H9 (cell line): ENCODE measurements at regions not wholly inside any gene's neighbourhood (a gene's known extent, or its start where the extent isn't known, plus 50 kb on each side); places are given as distances from the start of the nearest gene placed in this dataset.

Experiments
- DNase-seq: peaks from one replicate; pipeline ENCODE4 v3.0.0-alpha.2; 2017
- H2AFZ ChIP-seq: one replicate; pipeline ENCODE4 v1.6.1; 2013; ENCODE audit warnings: mild to moderate bottlenecking, low read length, control low read depth, moderate library complexity
- H2AK5ac ChIP-seq: 2 replicates; pipeline ENCODE4 v1.6.1; 2013; ENCODE audit warnings: low read length, control low read depth, mixed read lengths; ENCODE audit not compliant: insufficient read length
- H2BK120ac ChIP-seq: one replicate; pipeline ENCODE4 v1.6.1; 2013; ENCODE audit warnings: low read depth, mild to moderate bottlenecking, low read length, control low read depth, inconsistent platforms; ENCODE audit not compliant: poor library complexity, severe bottlenecking
- H2BK12ac ChIP-seq: 2 replicates; pipeline ENCODE4 v1.6.1; 2013; ENCODE audit warnings: low read length, control low read depth, mixed read lengths, low read depth; ENCODE audit not compliant: insufficient read length
- H2BK15ac ChIP-seq: 2 replicates; pipeline ENCODE4 v1.6.1; 2013; ENCODE audit warnings: low read depth, low read length, control low read depth
- H2BK20ac ChIP-seq: one replicate; pipeline ENCODE4 v1.6.1; 2013; ENCODE audit warnings: low read depth, mild to moderate bottlenecking, low read length, control low read depth, inconsistent platforms; ENCODE audit not compliant: poor library complexity, severe bottlenecking
- H2BK5ac ChIP-seq: 2 replicates; pipeline ENCODE4 v1.6.1; 2013; ENCODE audit warnings: low read length, control low read depth, mixed read lengths; ENCODE audit not compliant: insufficient read length
- H3K14ac ChIP-seq: 2 replicates; pipeline ENCODE4 v1.6.1; 2013; ENCODE audit warnings: low read length, control low read depth; ENCODE audit not compliant: insufficient read depth
- H3K18ac ChIP-seq: 2 replicates; pipeline ENCODE4 v1.6.1; 2013; ENCODE audit warnings: low read depth, mild to moderate bottlenecking, mixed read lengths, low read length, control low read depth; ENCODE audit not compliant: insufficient read length
- H3K23ac ChIP-seq: 2 replicates; pipeline ENCODE4 v1.6.1; 2013; ENCODE audit warnings: low read length, control low read depth, mixed read lengths, low read depth; ENCODE audit not compliant: insufficient read length
- H3K23me2 ChIP-seq: 2 replicates; pipeline ENCODE4 v1.6.1; 2013; ENCODE audit warnings: low read depth, mild to moderate bottlenecking, mixed read lengths, low read length, control low read depth; ENCODE audit not compliant: insufficient read length, poor library complexity, severe bottlenecking
- H3K27ac ChIP-seq: 2 replicates; pipeline ENCODE4 v1.5.1; 2013; ENCODE audit warnings: low read length, control low read depth, mixed read lengths, low read depth; ENCODE audit not compliant: insufficient read length
- H3K27me3 ChIP-seq: 2 replicates; pipeline ENCODE4 v1.6.1; 2013; ENCODE audit warnings: low read length, control low read depth, inconsistent platforms; ENCODE audit not compliant: insufficient read depth
- H3K4ac ChIP-seq: 2 replicates; pipeline ENCODE4 v1.6.1; 2013; ENCODE audit warnings: low read depth, mild to moderate bottlenecking, control low read depth, inconsistent platforms, low read length, moderate library complexity
- H3K4me1 ChIP-seq: 2 replicates; pipeline ENCODE4 v1.6.1; 2013; ENCODE audit warnings: low read length, control low read depth, inconsistent platforms; ENCODE audit not compliant: insufficient read depth
- H3K4me2 ChIP-seq: 2 replicates; pipeline ENCODE4 v1.6.1; 2013; ENCODE audit warnings: low read length, control low read depth, mixed read lengths; ENCODE audit not compliant: insufficient read length, insufficient read depth
- H3K56ac ChIP-seq: 2 replicates; pipeline ENCODE4 v1.6.1; 2013; ENCODE audit warnings: low read depth, mild to moderate bottlenecking, mixed read lengths, low read length, control low read depth; ENCODE audit not compliant: insufficient read length
- H3K79me1 ChIP-seq: 2 replicates; pipeline ENCODE4 v1.6.1; 2013; ENCODE audit warnings: low read depth, mild to moderate bottlenecking, moderate library complexity, low read length, control low read depth, inconsistent platforms; ENCODE audit not compliant: insufficient read depth, poor library complexity, severe bottlenecking
- H3K79me2 ChIP-seq: 2 replicates; pipeline ENCODE4 v1.6.1; 2013; ENCODE audit warnings: low read length, control low read depth, inconsistent platforms; ENCODE audit not compliant: insufficient read depth
- H3K9ac ChIP-seq: 2 replicates; pipeline ENCODE4 v1.6.1; 2013; ENCODE audit warnings: low read length, control low read depth, mixed read lengths; ENCODE audit not compliant: insufficient read length; ENCODE audit errors: extremely low read depth
- H3K9me3 ChIP-seq: one replicate; pipeline ENCODE4 v1.6.1; 2013; ENCODE audit warnings: low read depth, low read length, inconsistent platforms; ENCODE audit not compliant: control insufficient read depth
- H3T11ph ChIP-seq: one replicate; pipeline ENCODE4 v1.6.1; 2013; ENCODE audit warnings: mild to moderate bottlenecking, low read length, control low read depth, inconsistent platforms
- H4K20me1 ChIP-seq: one replicate; pipeline ENCODE4 v1.6.1; 2013; ENCODE audit not compliant: control insufficient read depth, insufficient read length, insufficient read depth
- H4K5ac ChIP-seq: 2 replicates; pipeline ENCODE4 v1.6.1; 2013; ENCODE audit warnings: low read depth, mild to moderate bottlenecking, mixed read lengths, low read length, control low read depth; ENCODE audit not compliant: insufficient read length
- H4K8ac ChIP-seq: replicated peaks from 2 replicates; pipeline ENCODE4 v1.6.1; 2013; ENCODE audit warnings: low read length, control low read depth, mixed read lengths, low read depth; ENCODE audit not compliant: insufficient read length
- H4K91ac ChIP-seq: 2 replicates; pipeline ENCODE4 v1.6.1; 2013; ENCODE audit warnings: low read depth, mild to moderate bottlenecking, moderate library complexity, mixed read lengths, low read length, control low read depth; ENCODE audit not compliant: insufficient read length
- H3K27ac Mint-ChIP-seq, 3 experiments: 2 replicates in 2 of 3; 3 replicates in 1 of 3; pipeline ENCODE4 v1.8.0; 2020 to 2021; ENCODE audit warnings: mixed read lengths in 3 of 3, mild to moderate bottlenecking in 1 of 3, moderate library complexity in 1 of 3
- H3K27me3 Mint-ChIP-seq: 2 replicates; pipeline ENCODE4 v1.8.0; 2021; ENCODE audit warnings: low read depth, mild to moderate bottlenecking, moderate library complexity, mixed read lengths
- H3K36me3 Mint-ChIP-seq, 3 experiments: 2 replicates in 2 of 3; 3 replicates in 1 of 3; pipeline ENCODE4 v1.8.0; 2020 to 2021; ENCODE audit warnings: low read depth in 3 of 3, mixed read lengths in 3 of 3; ENCODE audit not compliant: insufficient read depth in 1 of 3
- H3K4me1 Mint-ChIP-seq, 2 experiments: 2 replicates each; pipeline ENCODE4 v1.8.0; 2020; ENCODE audit warnings: mixed read lengths in 2 of 2
- H3K4me3 Mint-ChIP-seq, 2 experiments: 2 replicates in 1 of 2; 3 replicates in 1 of 2; pipeline ENCODE4 v1.8.0; 2020 to 2021; ENCODE audit warnings: mild to moderate bottlenecking in 2 of 2, mixed read lengths in 2 of 2, moderate library complexity in 1 of 2
- H3K9me3 Mint-ChIP-seq, 2 experiments: 2 replicates in 1 of 2; 3 replicates in 1 of 2; pipeline ENCODE4 v1.8.0; 2020; ENCODE audit warnings: mild to moderate bottlenecking in 2 of 2, mixed read lengths in 2 of 2, moderate library complexity in 1 of 2
- TF ChIP-seq, protein P1 (sequence below): fragments of 200-600 bp; sonication (generic); conservative IDR thresholded peaks from 3 replicates; pipeline ENCODE4 v1.8.0; 2021; ENCODE audit warnings: antibody characterized with exemption, mild to moderate bottlenecking

DNA sequence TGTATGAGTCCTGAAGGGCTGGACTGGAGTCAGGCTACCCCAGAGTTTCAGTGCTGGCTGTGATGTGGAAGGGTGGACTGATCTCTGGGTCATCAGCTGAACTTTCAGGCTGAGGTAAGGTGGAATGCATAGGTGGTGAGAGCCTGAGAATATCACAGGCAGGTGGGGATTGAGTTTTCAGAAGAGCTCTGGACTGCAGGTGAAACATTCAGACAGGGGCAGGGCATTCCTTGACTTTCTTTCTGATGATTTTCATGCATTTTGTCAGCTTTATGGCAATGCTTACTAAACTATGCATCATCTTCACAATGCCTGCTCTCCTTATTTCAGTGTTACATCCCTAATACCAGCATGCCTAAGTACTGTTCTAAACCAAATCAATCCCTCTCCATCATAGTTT lies 755.0 kb downstream of the KCNA4 start:
- Histone ChIP-seq H2BK120ac (no peak overlapping the region), H3K4me1 (no peaks in the 10 kb centered on the region)
- no peak for DNase-seq

More for the DNA sequence above, 755.0 kb downstream of the KCNA4 start:
- Histone ChIP-seq H2AK5ac (no peak overlapping the region), H3T11ph (no peak overlapping the region), H2BK15ac (no peak overlapping the region), H4K8ac (no peak overlapping the region), H3K9me3 (no peaks in the 10 kb centered on the region), H4K20me1 (no peaks in the 10 kb centered on the region), H3K23ac (no peak overlapping the region), H3K56ac (no peak overlapping the region), H4K5ac (no peak overlapping the region), H3K18ac (no peak overlapping the region), H3K9ac (no peak overlapping the region), H3K14ac (no peak overlapping the region), H3K27ac (no peak overlapping the region), H4K91ac (no peak overlapping the region), H3K4ac (no peak overlapping the region), H2BK20ac (no peak overlapping the region), H3K79me1 (no peaks in the 10 kb centered on the region), H2BK5ac (no peak overlapping the region), H3K79me2 (no peaks in the 10 kb centered on the region), H2AFZ (no peak overlapping the region), H3K23me2 (no peaks in the 10 kb centered on the region), H2BK12ac (no peak overlapping the region), H3K27me3 (no peaks in the 10 kb centered on the region), H3K4me2 (no peak overlapping the region)
- no peak overlapping the region for H3K4me3 Mint-ChIP-seq
- no peaks in the 10 kb centered on the region for H3K9me3 Mint-ChIP-seq
- no peaks in the 10 kb centered on the region for H3K4me1 Mint-ChIP-seq
- H3K36me3 Mint-ChIP-seq, result no peaks in the 10 kb centered on the region
- no peaks in the 10 kb centered on the region for H3K27me3 Mint-ChIP-seq
- TF ChIP-seq, protein P1, sequence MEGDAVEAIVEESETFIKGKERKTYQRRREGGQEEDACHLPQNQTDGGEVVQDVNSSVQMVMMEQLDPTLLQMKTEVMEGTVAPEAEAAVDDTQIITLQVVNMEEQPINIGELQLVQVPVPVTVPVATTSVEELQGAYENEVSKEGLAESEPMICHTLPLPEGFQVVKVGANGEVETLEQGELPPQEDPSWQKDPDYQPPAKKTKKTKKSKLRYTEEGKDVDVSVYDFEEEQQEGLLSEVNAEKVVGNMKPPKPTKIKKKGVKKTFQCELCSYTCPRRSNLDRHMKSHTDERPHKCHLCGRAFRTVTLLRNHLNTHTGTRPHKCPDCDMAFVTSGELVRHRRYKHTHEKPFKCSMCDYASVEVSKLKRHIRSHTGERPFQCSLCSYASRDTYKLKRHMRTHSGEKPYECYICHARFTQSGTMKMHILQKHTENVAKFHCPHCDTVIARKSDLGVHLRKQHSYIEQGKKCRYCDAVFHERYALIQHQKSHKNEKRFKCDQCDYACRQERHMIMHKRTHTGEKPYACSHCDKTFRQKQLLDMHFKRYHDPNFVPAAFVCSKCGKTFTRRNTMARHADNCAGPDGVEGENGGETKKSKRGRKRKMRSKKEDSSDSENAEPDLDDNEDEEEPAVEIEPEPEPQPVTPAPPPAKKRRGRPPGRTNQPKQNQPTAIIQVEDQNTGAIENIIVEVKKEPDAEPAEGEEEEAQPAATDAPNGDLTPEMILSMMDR, result no peak
- H3K27ac Mint-ChIP-seq, result peak overlapping the region in 1 of 3 experiments; percentile 30; a peak in 1 of 7 replicates
